Effector memory CD4-positive, alpha-beta T cell (primary cell): ENCODE measurements at regions not wholly inside any gene's neighbourhood (a gene's known extent, or its start where the extent isn't known, plus 50 kb on each side); places are given as distances from the start of the nearest gene placed in this dataset.

Experiments
- DNase-seq, 3 donors: peaks; one replicate each; pipeline ENCODE4 v3.0.0-alpha.2; 2020
- H3K27ac ChIP-seq: 2 replicates; pipeline ENCODE4 v1.7.0; 2013; ENCODE audit warnings: mild to moderate bottlenecking, low read length, moderate library complexity; ENCODE audit not compliant: insufficient read depth, poor library complexity, severe bottlenecking
- H3K27me3 ChIP-seq: replicated peaks from 2 replicates; pipeline ENCODE4 v1.7.0; 2013; ENCODE audit warnings: mild to moderate bottlenecking, low read length; ENCODE audit not compliant: insufficient read depth, control insufficient read depth, poor library complexity, severe bottlenecking
- H3K36me3 ChIP-seq: 2 replicates; pipeline ENCODE4 v1.7.0; 2013; ENCODE audit warnings: mild to moderate bottlenecking, low read length, moderate library complexity; ENCODE audit not compliant: control insufficient read depth, insufficient read depth
- H3K4me1 ChIP-seq: 2 replicates; pipeline ENCODE4 v1.7.0; 2013; ENCODE audit warnings: low read length, mild to moderate bottlenecking; ENCODE audit not compliant: control insufficient read depth, insufficient read depth, poor library complexity, severe bottlenecking
- H3K4me3 ChIP-seq: 2 replicates; pipeline ENCODE4 v1.7.0; 2013; ENCODE audit warnings: low read length, low read depth, mild to moderate bottlenecking; ENCODE audit not compliant: insufficient read depth, poor library complexity, severe bottlenecking
- H3K9me3 ChIP-seq: 2 replicates; pipeline ENCODE4 v1.7.0; 2013; ENCODE audit warnings: mild to moderate bottlenecking, low read length, moderate library complexity; ENCODE audit not compliant: control insufficient read depth

DNA sequence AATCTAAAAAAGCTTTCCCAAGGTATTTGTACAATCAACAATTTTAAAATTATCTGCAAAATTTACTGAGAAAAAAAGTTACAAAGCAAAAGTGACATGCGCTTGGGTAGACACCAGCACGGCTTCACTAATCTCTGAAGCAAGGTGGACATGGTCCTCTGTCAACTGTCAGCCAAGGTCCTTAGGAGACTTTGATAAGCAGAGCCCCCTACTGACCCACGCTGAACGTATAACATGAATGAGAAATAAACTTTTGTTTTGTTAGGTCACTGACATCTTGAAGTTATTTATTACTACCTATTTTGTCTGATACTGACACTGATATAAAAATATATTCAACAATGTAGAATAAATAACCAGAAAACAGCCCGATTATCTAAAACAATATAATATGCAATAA is 100.7 kb upstream of the OBI1 start:
- Histone ChIP-seq H3K4me3 (no peak overlapping the region), H3K27ac (no peak overlapping the region), H3K27me3 (no peaks in the 10 kb centered on the region), H3K4me1 (no peaks in the 10 kb centered on the region), H3K36me3 (no peaks in the 10 kb centered on the region), H3K9me3 (no peaks in the 10 kb centered on the region)
- no peak for DNase-seq

DNA sequence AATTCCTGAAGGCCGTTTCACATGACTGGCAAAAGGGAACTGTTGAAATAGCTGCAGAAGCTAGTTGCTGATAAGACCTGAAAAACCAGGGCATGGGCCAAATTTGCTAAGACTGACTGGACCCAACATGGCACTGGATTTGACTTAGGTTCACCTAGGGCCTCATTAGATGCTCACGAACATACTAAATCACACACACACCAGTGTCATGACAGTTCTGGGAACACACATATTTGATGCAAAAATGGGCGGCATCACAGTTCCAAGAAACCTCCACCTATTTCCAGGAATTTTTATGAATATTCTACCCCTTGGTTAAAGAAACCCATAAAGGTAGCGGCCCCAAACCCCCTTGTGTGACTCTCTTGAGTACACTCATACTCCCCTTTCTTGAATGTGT is 99.6 kb upstream of the OBI1 start:
- Histone ChIP-seq H3K9me3 (no peaks in the 10 kb centered on the region), H3K4me3 (no peak overlapping the region), H3K4me1 (no peaks in the 10 kb centered on the region), H3K27me3 (no peaks in the 10 kb centered on the region), H3K36me3 (no peaks in the 10 kb centered on the region), H3K27ac (no peak overlapping the region)
- DNase-seq: no peak

DNA sequence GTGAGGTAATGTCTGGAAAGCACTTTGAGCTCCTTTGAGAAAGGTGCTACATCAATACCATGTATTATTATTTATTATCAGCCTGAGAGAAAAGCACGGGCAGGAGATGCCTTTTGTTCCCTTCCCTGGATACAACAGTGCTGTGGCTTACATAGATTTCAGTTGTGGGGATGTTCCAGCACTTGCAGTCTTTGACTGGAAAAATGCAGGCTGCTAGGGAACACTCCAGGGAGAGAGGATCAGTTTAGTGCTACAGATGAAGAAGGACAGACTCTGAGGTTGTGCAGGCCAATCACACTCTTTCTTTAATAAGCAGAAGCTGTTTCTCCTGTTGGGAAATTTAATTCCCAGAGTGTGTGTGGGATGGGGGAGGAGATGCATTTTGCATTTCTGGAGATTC is 94.5 kb upstream of the OBI1 start:
- Histone ChIP-seq H3K27ac (no peak overlapping the region), H3K27me3 (no peaks in the 10 kb centered on the region), H3K9me3 (no peaks in the 10 kb centered on the region), H3K36me3 (no peaks in the 10 kb centered on the region), H3K4me3 (no peak overlapping the region), H3K4me1 (no peaks in the 10 kb centered on the region)
- no peak for DNase-seq

DNA sequence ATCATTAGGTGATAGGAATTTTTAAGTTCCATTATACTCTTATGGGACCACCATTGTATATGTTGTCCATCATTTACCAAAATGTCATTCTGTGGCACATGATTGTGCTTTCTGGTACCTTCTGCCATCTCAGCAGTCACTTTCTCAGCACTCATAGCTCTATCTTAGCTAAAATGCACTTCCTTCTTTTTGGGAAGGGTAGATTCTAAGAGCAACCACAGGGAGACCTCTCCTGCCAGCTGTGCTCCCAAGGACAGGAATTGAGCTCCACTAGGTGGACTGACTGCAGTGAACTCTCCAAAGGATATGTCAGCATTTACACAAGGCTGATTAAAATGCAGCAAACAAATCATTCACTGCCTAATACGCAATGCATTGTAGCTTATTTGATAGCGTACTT is 91.8 kb upstream of the OBI1 start:
- no peak for DNase-seq
- Histone ChIP-seq H3K4me1 (no peaks in the 10 kb centered on the region), H3K27me3 (no peaks in the 10 kb centered on the region), H3K36me3 (no peaks in the 10 kb centered on the region), H3K4me3 (no peak overlapping the region), H3K9me3 (no peaks in the 10 kb centered on the region), H3K27ac (no peak overlapping the region)

DNA sequence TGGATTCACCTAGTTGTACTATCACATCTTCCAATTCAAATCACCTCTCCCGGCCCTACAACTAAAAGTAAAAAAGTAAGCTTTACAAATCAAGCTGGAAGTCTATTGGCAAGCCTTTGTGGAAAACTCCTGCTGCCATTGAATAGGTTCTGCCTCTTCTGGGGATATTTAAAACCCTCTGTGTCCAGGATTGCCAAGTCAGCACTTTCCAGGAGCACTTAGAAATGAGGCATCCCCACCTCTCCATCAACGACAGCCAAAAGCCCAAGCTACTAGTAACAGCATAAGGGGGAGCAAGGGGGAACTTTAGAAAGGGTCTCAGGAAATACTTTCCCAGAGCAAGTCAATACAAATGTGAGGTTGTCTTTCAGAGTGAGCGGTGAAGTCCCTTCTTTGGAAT is 85.0 kb upstream of the OBI1 start:
- Histone ChIP-seq H3K4me3 (no peak overlapping the region), H3K27ac (no peak overlapping the region), H3K36me3 (no peaks in the 10 kb centered on the region), H3K9me3 (no peaks in the 10 kb centered on the region), H3K4me1 (no peaks in the 10 kb centered on the region), H3K27me3 (no peaks in the 10 kb centered on the region)
- no peak for DNase-seq

DNA sequence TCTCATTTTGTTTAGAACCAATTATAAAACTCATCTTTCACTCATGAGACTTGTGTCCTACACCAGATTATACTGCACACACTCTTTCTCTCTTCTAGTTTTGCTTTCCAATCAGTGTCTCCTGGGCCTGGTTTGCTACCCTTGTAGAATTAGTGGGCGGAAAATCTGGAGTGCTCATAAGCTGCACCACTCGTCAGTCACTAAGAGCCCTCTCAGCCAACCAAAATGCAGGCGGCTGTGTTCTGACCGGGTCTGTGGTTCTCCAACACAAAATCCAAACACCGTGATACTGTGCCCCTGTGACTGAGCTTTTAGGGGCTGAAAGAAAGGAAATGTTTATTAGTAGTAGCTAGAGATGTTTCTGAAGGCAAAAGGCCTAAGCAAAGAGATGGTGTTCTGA is 83.7 kb upstream of the OBI1 start:
- H3K4me3 ChIP-seq: no peak overlapping the region
- H3K27ac ChIP-seq: no peak overlapping the region
- H3K36me3 ChIP-seq: no peaks in the 10 kb centered on the region
- no peaks in the 10 kb centered on the region for H3K4me1 ChIP-seq
- H3K27me3 ChIP-seq: no peaks in the 10 kb centered on the region
- no peak for DNase-seq
- H3K9me3 ChIP-seq: no peaks in the 10 kb centered on the region

DNA sequence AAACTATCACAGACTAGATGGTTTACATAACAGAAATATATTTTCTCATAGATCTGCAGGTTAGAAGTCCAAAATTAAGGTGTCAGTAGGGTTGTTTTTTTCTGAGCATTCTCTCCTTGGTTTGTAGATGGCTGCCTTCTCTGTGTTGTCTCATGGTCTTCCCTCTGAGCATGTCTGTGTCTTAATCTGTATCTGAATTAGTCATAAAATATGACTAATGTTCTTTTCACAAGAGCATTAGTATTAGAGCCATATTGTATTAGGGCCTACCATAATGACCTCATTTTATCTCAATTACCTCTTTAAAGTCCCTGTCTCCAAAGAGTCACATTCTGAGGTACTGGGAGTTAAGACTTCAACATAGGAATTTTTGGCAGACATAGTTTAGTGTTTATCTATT is 77.2 kb upstream of the OBI1 start:
- no peaks in the 10 kb centered on the region for H3K36me3 ChIP-seq
- no peaks in the 10 kb centered on the region for H3K9me3 ChIP-seq
- no peaks in the 10 kb centered on the region for H3K4me1 ChIP-seq
- H3K27me3 ChIP-seq: no peaks in the 10 kb centered on the region
- no peak overlapping the region for H3K27ac ChIP-seq
- H3K4me3 ChIP-seq: no peak overlapping the region
- no peak for DNase-seq

DNA sequence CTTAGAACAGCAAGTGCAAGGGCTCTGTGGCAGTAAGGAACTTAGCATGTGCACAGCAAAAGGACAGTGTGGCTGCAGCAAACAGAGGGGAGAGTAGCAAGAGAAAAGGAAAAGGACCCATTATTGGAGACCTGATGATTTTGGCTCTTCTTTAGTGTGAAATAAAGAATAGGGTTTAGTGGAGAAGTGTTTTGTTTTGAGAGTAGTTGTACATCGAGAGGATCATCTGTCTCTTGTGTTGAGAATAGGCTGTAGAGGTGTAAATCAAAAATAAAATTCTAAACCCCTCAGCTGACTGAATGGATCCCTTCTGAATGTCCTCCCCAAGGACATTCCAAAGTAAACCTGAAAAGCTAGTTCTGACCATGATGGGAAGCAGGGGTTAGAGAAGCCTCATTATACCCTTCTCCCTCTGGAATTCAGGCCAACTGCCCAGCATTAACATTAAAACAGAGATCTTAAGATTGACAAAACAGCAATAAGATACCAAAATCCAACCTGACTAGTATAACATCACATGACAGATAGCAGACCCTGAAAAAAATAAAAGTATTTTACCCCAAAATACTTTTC is 73.6 kb upstream of the OBI1 start:
- Histone ChIP-seq H3K4me1 (no peaks in the 10 kb centered on the region), H3K27me3 (no peaks in the 10 kb centered on the region), H3K27ac (no peak overlapping the region), H3K9me3 (no peaks in the 10 kb centered on the region), H3K4me3 (no peak overlapping the region), H3K36me3 (no peaks in the 10 kb centered on the region)
- no peak for DNase-seq

DNA sequence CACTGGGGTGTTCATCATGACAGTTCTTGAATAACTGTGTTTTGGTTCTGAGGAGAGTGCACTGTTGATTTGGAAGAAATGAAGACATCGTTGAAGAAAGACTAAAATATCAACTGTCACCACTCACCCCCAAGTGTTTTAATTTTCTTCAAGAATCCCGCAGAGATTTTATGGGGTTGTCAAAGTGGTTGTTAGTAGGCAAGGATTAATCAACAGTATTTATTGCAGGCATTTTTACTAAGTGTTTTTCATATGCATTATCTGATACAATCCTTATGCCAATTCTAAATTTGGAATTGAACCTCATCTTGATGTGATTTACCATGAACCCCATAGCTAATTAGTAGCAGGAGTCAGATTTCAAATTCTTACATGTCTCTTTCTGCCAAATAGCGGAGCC is 63.7 kb upstream of the OBI1 start:
- DNase-seq: no peak
- H3K4me3 ChIP-seq: no peak overlapping the region
- no peaks in the 10 kb centered on the region for H3K9me3 ChIP-seq
- peaks cover 4% of the 10 kb centered on the region for H3K27me3 ChIP-seq
- no peaks in the 10 kb centered on the region for H3K36me3 ChIP-seq
- H3K27ac ChIP-seq: no peak overlapping the region
- H3K4me1 ChIP-seq: no peaks in the 10 kb centered on the region

DNA sequence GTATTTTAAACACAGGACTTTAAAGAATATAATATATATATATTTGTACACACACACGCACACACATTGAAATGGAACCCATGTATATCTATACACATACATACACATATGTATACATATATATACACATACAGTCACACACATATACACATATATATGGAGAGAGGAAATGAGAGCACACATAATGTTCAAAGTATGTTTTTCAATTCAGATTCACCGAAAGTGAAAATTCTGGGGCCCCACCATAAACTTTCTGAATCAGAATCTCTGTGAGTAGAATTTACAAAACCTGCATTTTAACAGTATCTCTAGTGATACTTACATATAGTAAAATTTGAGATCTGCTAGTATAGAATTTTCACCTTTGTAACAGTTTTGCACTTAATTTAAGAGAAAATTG is 60.4 kb upstream of the OBI1 start:
- no peaks in the 10 kb centered on the region for H3K36me3 ChIP-seq
- no peak for DNase-seq
- no peak overlapping the region for H3K27ac ChIP-seq
- no peaks in the 10 kb centered on the region for H3K4me1 ChIP-seq
- no peak overlapping the region for H3K4me3 ChIP-seq
- peaks cover 4% of the 10 kb centered on the region for H3K27me3 ChIP-seq
- H3K9me3 ChIP-seq: no peaks in the 10 kb centered on the region

DNA sequence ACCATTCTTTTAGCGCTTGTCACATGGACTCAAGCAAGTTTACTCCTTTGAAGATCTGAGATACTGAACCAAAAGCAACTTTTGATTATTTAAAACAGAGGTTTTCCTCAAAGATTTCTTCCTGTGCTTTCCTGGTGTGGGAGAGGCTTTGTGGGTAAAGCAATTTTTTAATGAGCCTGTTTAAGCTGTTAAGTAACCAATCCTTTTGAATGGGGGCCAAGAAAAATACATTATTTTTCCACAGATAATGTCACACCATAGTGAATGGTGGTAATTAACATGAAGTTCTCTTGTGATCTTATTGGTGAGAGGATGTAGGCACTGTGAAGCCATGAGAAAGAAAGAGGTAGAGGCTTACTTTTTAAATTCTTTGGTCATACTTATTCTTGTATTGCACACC is 55.8 kb upstream of the OBI1 start:
- DNase-seq: no peak
- Histone ChIP-seq H3K36me3 (no peaks in the 10 kb centered on the region), H3K4me3 (no peak overlapping the region), H3K27ac (no peak overlapping the region), H3K27me3 (no peaks in the 10 kb centered on the region), H3K4me1 (no peaks in the 10 kb centered on the region), H3K9me3 (no peaks in the 10 kb centered on the region)
